KMS-11 (cell line): ENCODE measurements at regions not wholly inside any gene's neighbourhood (a gene's known extent, or its start where the extent isn't known, plus 50 kb on each side); places are given as distances from the start of the nearest gene placed in this dataset.

Experiments used
- H2AFZ ChIP-seq: fragments of 200-600 bp; sonication (generic); 2 replicates; pipeline ENCODE4 v1.6.1; 2016; ENCODE audit warnings: antibody characterized with exemption, mixed run types, low read depth
- H3K27ac ChIP-seq: fragments of 200-600 bp; sonication (generic); 2 replicates; pipeline ENCODE4 v1.6.1; 2016; ENCODE audit warnings: mild to moderate bottlenecking, mixed run types
- H3K27me3 ChIP-seq: fragments of 200-600 bp; sonication (generic); 2 replicates; pipeline ENCODE4 v1.6.1; 2017; ENCODE audit warnings: mild to moderate bottlenecking, low read depth, mixed run types, moderate library complexity; ENCODE audit not compliant: insufficient read depth
- H3K36me3 ChIP-seq: fragments of 200-600 bp; sonication (generic); 2 replicates; pipeline ENCODE4 v1.6.1; 2017; ENCODE audit warnings: mild to moderate bottlenecking, mixed run types; ENCODE audit not compliant: insufficient read depth
- H3K4me1 ChIP-seq: fragments of 200-600 bp; sonication (generic); 2 replicates; pipeline ENCODE4 v1.6.1; 2016; ENCODE audit warnings: mild to moderate bottlenecking, low read depth, mixed run types; ENCODE audit not compliant: poor library complexity, severe bottlenecking
- H3K4me2 ChIP-seq: fragments of 200-600 bp; sonication (generic); 2 replicates; pipeline ENCODE4 v1.7.0; 2016; ENCODE audit warnings: mild to moderate bottlenecking, mixed run types
- H3K4me3 ChIP-seq: fragments of 200-600 bp; sonication (generic); IDR thresholded peaks from 2 replicates; pipeline ENCODE4 v1.6.1; 2017; ENCODE audit warnings: low read depth, low read length, mixed read lengths; ENCODE audit not compliant: insufficient read depth
- H3K79me2 ChIP-seq: fragments of 200-600 bp; sonication (generic); 2 replicates; pipeline ENCODE4 v1.6.1; 2016; ENCODE audit warnings: low read depth, mixed run types; ENCODE audit not compliant: insufficient read depth
- H3K9ac ChIP-seq: fragments of 200-600 bp; sonication (generic); 2 replicates; pipeline ENCODE4 v1.6.1; 2016; ENCODE audit warnings: mild to moderate bottlenecking, mixed run types
- H4K20me1 ChIP-seq: fragments of 200-600 bp; sonication (generic); 2 replicates; pipeline ENCODE4 v1.6.1; 2016; ENCODE audit warnings: mild to moderate bottlenecking, mixed run types; ENCODE audit not compliant: insufficient read depth
- TF ChIP-seq, protein P1 (sequence below): fragments of 200-600 bp; sonication (generic); conservative IDR thresholded peaks from 2 replicates; pipeline ENCODE4 v1.6.1; 2017; ENCODE audit warnings: low read depth, mild to moderate bottlenecking, antibody characterized with exemption, low read length, moderate library complexity, mixed read lengths

DNA sequence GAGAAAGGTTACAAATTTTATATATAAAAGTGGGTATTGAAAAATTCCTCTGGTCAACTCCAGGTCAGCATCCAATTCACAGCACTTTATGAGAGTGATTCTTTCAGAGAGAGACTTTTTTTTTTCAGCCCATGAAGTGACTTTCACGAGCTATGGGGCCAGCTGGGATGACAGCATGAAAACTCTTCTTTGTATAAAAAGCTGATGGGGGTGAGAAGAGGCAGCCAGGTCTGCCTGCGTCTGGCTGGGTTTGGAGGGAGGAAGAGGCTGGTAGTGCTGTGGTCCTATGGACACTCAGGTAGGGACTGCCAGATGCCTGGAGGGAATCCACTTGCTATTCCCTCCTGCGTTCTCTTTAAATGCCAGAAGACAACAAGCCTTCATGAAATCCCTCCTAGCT lies 250.6 kb downstream of the UTP18 start:
- Histone ChIP-seq H3K79me2 (no peaks in the 10 kb centered on the region), H3K4me1 (no peaks in the 10 kb centered on the region), H3K27ac (no peak overlapping the region), H3K4me2 (no peak overlapping the region), H3K9ac (no peak overlapping the region), H2AFZ (no peak overlapping the region), H3K27me3 (no peaks in the 10 kb centered on the region), H3K36me3 (no peaks in the 10 kb centered on the region), H4K20me1 (no peaks in the 10 kb centered on the region), H3K4me3 (no peak overlapping the region)
- TF ChIP-seq, protein P1, sequence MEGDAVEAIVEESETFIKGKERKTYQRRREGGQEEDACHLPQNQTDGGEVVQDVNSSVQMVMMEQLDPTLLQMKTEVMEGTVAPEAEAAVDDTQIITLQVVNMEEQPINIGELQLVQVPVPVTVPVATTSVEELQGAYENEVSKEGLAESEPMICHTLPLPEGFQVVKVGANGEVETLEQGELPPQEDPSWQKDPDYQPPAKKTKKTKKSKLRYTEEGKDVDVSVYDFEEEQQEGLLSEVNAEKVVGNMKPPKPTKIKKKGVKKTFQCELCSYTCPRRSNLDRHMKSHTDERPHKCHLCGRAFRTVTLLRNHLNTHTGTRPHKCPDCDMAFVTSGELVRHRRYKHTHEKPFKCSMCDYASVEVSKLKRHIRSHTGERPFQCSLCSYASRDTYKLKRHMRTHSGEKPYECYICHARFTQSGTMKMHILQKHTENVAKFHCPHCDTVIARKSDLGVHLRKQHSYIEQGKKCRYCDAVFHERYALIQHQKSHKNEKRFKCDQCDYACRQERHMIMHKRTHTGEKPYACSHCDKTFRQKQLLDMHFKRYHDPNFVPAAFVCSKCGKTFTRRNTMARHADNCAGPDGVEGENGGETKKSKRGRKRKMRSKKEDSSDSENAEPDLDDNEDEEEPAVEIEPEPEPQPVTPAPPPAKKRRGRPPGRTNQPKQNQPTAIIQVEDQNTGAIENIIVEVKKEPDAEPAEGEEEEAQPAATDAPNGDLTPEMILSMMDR = no peak

DNA sequence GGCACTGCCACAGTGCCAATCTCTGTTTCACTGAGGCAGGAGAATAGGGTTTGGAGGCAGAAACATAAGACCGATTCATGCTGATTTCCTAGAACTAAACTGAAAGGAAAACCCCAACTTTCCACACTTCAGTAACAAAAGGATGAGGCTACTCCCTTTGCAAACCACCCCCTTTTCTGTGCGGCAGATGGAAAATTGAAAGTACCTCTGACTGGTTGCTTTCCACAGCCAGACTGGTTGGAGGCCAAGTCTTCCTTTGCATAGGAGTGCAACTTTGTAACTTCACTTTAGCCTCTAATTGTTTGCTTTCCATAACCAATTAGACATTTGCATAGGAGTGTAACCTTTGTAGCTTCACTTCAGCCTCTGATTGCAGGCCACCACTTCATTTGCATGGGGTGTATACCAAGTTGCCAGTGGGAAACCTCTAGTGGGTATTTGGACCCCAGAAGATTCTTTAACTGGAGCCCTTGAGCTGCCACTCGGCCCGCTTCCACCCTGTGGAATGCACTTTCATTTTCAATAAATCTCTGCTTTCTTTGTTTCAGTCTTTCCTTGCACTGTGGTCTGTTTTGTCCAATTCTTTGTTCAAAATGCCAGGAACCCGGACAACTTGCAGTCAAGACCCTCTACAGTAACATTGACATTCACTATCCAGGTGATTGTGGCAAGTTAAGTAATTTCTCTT lies 252.0 kb downstream of the UTP18 start:
- H3K27ac ChIP-seq = no peak overlapping the region
- no peaks in the 10 kb centered on the region for H4K20me1 ChIP-seq
- H3K36me3 ChIP-seq = no peaks in the 10 kb centered on the region
- no peak overlapping the region for H3K9ac ChIP-seq
- H3K4me1 ChIP-seq = no peaks in the 10 kb centered on the region
- no peaks in the 10 kb centered on the region for H3K27me3 ChIP-seq
- TF ChIP-seq, protein P1 = no peak
- no peak overlapping the region for H3K4me3 ChIP-seq
- H2AFZ ChIP-seq = no peak overlapping the region
- H3K4me2 ChIP-seq = no peak overlapping the region
- H3K79me2 ChIP-seq = no peaks in the 10 kb centered on the region

GRCh38 chr17:51516924-51517323 lies 256.6 kb downstream of the UTP18 start:
- Histone ChIP-seq H2AFZ (no peak overlapping the region), H3K27ac (no peak overlapping the region), H4K20me1 (no peaks in the 10 kb centered on the region), H3K79me2 (no peaks in the 10 kb centered on the region), H3K4me2 (no peak overlapping the region), H3K4me3 (no peak overlapping the region), H3K9ac (no peak overlapping the region), H3K36me3 (no peaks in the 10 kb centered on the region), H3K4me1 (no peaks in the 10 kb centered on the region), H3K27me3 (no peaks in the 10 kb centered on the region)
- TF ChIP-seq, protein P1 = no peak

DNA sequence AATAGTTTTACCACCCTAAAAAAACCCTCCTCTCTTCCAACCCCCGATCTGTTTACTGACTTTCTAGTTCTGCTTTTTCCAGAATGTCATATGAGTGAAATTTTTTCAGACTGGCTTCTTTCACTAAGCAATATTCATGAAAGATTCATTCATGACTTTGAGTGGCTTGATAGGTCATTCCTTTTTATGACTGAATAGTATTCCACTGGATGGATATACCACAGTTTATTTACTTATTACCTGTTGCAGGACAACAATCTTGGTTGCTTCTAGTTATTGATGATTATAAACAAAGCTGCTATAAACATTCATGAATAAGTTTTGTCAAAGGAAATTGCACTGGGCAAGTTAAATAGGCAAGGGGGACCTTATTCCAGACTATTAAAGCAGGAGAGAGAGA lies 264.2 kb downstream of the UTP18 start:
- TF ChIP-seq, protein P1 = no peak
- Histone ChIP-seq H3K27ac (no peak overlapping the region), H3K27me3 (no peaks in the 10 kb centered on the region), H3K4me3 (no peak overlapping the region), H2AFZ (no peak overlapping the region), H3K4me1 (no peaks in the 10 kb centered on the region), H3K4me2 (no peak overlapping the region), H3K9ac (no peak overlapping the region), H4K20me1 (no peaks in the 10 kb centered on the region), H3K79me2 (no peaks in the 10 kb centered on the region), H3K36me3 (no peaks in the 10 kb centered on the region)
